Right kidney (tissue), 1 donor: ENCODE measurements at regions not wholly inside any gene's neighbourhood (a gene's known extent, or its start where the extent isn't known, plus 50 kb on each side); places are given as distances from the start of the nearest gene placed in this dataset.

Experiments used
- DNase-seq: peaks from one replicate; pipeline ENCODE4 v3.0.0-alpha.2; 2016

- DNase-seq = no peak
These were observed 477.3 kb downstream of the LIG4 start for GRCh38 chr13:107738004-107738403.

GRCh38 chr13:107736731-107737130 is 478.6 kb downstream of the LIG4 start:
- no peak for DNase-seq

- no peak for DNase-seq
These were observed 479.2 kb downstream of the LIG4 start for GRCh38 chr13:107736170-107736569.

- DNase-seq = no peak
These were observed 480.3 kb downstream of the LIG4 start for GRCh38 chr13:107734891-107735625.

GRCh38 chr13:107733276-107733675 is 482.1 kb downstream of the LIG4 start:
- no peak for DNase-seq

- no peak for DNase-seq
These were observed 484.5 kb downstream of the LIG4 start for GRCh38 chr13:107730813-107731212.

- DNase-seq = peak; percentile 12
These were observed 494.0 kb downstream of the LIG4 start for GRCh38 chr13:107721125-107721869.

GRCh38 chr13:107716741-107717140 is 498.6 kb downstream of the LIG4 start:
- no peak for DNase-seq

- DNase-seq = no peak
These were observed 499.1 kb downstream of the LIG4 start for GRCh38 chr13:107716241-107716640.

GRCh38 chr13:107715496-107715895 is 499.8 kb downstream of the LIG4 start:
- no peak for DNase-seq

GRCh38 chr13:107713314-107713713 is 502.0 kb downstream of the LIG4 start:
- no peak for DNase-seq

- DNase-seq = no peak
These were observed 503.0 kb downstream of the LIG4 start for GRCh38 chr13:107712145-107712860.

GRCh38 chr13:107690181-107690580 is 525.2 kb downstream of the LIG4 start:
- DNase-seq = no peak

GRCh38 chr13:107685876-107686275 is 529.5 kb downstream of the LIG4 start:
- DNase-seq = no peak

GRCh38 chr13:107681600-107681999 is 533.7 kb downstream of the LIG4 start:
- DNase-seq = no peak

- DNase-seq = no peak
These were observed 535.2 kb downstream of the LIG4 start for GRCh38 chr13:107680115-107680514.

GRCh38 chr13:107678075-107678689 is 537.2 kb downstream of the LIG4 start:
- no peak for DNase-seq

GRCh38 chr13:107675847-107676550 is 539.3 kb downstream of the LIG4 start:
- no peak for DNase-seq

GRCh38 chr13:107669391-107669993 is 545.8 kb downstream of the LIG4 start:
- no peak for DNase-seq

- DNase-seq = no peak
These were observed 549.3 kb downstream of the LIG4 start for GRCh38 chr13:107665926-107666458.

GRCh38 chr13:107650081-107650701 is 565.1 kb downstream of the LIG4 start:
- DNase-seq = peak; percentile 32
